ENCODE measurements at regions not wholly inside any gene's neighbourhood (a gene's known extent, or its start where the extent isn't known, plus 50 kb on each side); places are given as distances from the start of the nearest gene placed in this dataset.

DNA sequence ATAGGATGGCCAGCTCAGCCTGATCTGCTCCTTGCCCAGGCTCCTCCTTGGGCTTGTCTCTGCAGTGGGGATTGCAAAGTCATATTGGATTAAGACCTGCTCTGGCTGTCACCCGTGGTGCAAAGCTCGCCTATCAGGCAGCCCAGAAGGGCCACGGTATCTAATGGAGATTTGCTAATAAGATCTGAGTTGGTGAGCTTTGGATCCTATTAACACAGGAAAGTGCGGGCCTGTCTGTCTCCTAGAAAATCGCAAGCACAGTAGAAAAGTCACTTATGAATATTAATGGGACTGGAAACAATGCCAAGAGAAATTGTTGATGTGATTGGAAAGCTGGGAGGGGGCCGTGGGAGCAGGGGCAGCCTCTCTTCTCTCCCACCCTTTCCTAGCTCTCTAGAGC, 72.8 kb downstream of the CHST1 start:
- H3K9ac ChIP-seq (ENCODE audit: low read length), result no peak overlapping the region
- no peaks in the 10 kb centered on the region for H3K36me3 ChIP-seq (replicated peaks; ENCODE audit: insufficient read depth, low read length)
- H3K27ac ChIP-seq (ENCODE audit: low read length), result no peak overlapping the region
- H3K9me3 ChIP-seq (replicated peaks; ENCODE audit: insufficient read depth, low read length), result no peaks in the 10 kb centered on the region
- H3K4me1 ChIP-seq (ENCODE audit: low read length), result no peaks in the 10 kb centered on the region
- no peaks in the 10 kb centered on the region for H3F3A ChIP-seq (ENCODE audit: insufficient read depth, low read length)
- H3K4me2 ChIP-seq (ENCODE audit: low read depth, low read length), result no peak overlapping the region
- no peaks in the 10 kb centered on the region for H4K20me1 ChIP-seq (ENCODE audit: insufficient read depth, low read length)
- H3K4me3 ChIP-seq (ENCODE audit: low read length), result no peak overlapping the region
- no peak for DNase-seq
- no peak for TF ChIP-seq EZH2phosphoT487 (IDR thresholded peaks at IDR 0.05; ENCODE audit: low read length)
- TF ChIP-seq, protein P1, sequence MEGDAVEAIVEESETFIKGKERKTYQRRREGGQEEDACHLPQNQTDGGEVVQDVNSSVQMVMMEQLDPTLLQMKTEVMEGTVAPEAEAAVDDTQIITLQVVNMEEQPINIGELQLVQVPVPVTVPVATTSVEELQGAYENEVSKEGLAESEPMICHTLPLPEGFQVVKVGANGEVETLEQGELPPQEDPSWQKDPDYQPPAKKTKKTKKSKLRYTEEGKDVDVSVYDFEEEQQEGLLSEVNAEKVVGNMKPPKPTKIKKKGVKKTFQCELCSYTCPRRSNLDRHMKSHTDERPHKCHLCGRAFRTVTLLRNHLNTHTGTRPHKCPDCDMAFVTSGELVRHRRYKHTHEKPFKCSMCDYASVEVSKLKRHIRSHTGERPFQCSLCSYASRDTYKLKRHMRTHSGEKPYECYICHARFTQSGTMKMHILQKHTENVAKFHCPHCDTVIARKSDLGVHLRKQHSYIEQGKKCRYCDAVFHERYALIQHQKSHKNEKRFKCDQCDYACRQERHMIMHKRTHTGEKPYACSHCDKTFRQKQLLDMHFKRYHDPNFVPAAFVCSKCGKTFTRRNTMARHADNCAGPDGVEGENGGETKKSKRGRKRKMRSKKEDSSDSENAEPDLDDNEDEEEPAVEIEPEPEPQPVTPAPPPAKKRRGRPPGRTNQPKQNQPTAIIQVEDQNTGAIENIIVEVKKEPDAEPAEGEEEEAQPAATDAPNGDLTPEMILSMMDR (IDR thresholded peaks at IDR 0.05; ENCODE audit: low read length), result no peak
- no peak for TF ChIP-seq EZH2 (optimal IDR thresholded peaks at IDR 0.05; ENCODE audit: low read depth, low read length)
- peaks cover 21% of the 10 kb centered on the region; the same call in 1 of the 2 replicates for H3K27me3 ChIP-seq (replicated peaks; ENCODE audit: insufficient read depth, low read length)
- no peaks in the 10 kb centered on the region for H3K79me2 ChIP-seq (ENCODE audit: low read length)
- H2AFZ ChIP-seq (ENCODE audit: low read length), result no peak overlapping the region
- H3K9me2 ChIP-seq (replicated peaks; ENCODE audit: insufficient read depth, low read length), result no peaks in the 10 kb centered on the region

DNA sequence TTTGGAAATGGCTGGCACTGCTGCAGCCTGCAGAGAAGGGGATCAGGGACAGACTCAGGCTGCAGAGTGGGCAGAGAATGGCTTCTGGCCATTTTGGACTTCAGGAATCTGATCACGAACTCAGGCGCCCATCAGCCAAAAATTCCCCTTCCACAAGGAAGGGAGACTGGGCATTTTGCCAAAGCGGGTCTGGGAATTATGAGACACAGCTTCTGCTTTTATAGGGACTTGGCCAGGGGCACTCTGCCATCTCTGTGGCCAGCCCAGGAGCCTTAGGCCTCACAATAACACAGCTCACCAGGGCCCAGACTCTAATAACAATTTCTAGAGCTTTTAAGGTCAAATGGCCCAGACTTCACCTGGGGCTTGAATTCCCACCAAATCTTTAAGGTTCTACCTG, 74.7 kb downstream of the CHST1 start:
- H2AFZ ChIP-seq (ENCODE audit: low read length), result no peak overlapping the region
- H4K20me1 ChIP-seq (ENCODE audit: insufficient read depth, low read length), result no peaks in the 10 kb centered on the region
- no peaks in the 10 kb centered on the region for H3K79me2 ChIP-seq (ENCODE audit: low read length)
- H3K27me3 ChIP-seq (replicated peaks; ENCODE audit: insufficient read depth, low read length), result peaks cover 10% of the 10 kb centered on the region; the same call in 1 of the 2 replicates
- no peaks in the 10 kb centered on the region for H3K4me1 ChIP-seq (ENCODE audit: low read length)
- no peaks in the 10 kb centered on the region for H3K36me3 ChIP-seq (replicated peaks; ENCODE audit: insufficient read depth, low read length)
- DNase-seq, result no peak
- H3K27ac ChIP-seq (ENCODE audit: low read length), result no peak overlapping the region
- TF ChIP-seq EZH2phosphoT487 (IDR thresholded peaks at IDR 0.05; ENCODE audit: low read length) (no peak), EZH2 (optimal IDR thresholded peaks at IDR 0.05; ENCODE audit: low read depth, low read length) (no peak)
- TF ChIP-seq, protein P1 (IDR thresholded peaks at IDR 0.05; ENCODE audit: low read length), result no peak
- no peaks in the 10 kb centered on the region for H3K9me2 ChIP-seq (replicated peaks; ENCODE audit: insufficient read depth, low read length)
- H3K4me3 ChIP-seq (ENCODE audit: low read length), result no peak overlapping the region
- no peaks in the 10 kb centered on the region for H3K9me3 ChIP-seq (replicated peaks; ENCODE audit: insufficient read depth, low read length)
- H3K4me2 ChIP-seq (ENCODE audit: low read depth, low read length), result no peak overlapping the region
- H3K9ac ChIP-seq (ENCODE audit: low read length), result no peak overlapping the region
- H3F3A ChIP-seq (ENCODE audit: insufficient read depth, low read length), result no peaks in the 10 kb centered on the region

DNA sequence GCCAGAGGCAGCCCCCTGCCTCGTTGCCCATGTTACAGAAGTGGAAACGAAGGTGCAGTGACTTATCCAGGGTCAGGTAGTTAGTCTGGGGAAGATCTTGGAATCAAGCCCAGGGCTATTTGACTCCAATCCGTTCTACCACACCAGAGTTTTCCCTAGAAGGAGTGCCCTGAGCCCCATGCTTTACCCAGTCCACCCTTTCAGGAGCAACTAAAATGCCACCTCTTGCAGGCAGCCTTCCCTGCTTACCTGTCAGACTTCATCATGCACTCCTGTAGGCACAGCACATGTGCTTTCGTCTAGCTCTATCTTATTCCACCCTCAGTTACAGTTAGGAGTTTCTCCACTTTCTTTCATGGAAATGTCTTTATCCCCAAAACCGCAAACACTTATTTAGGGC, 80.2 kb downstream of the CHST1 start:
- Histone ChIP-seq H2AFZ (ENCODE audit: low read length) (no peak overlapping the region), H3K36me3 (replicated peaks; ENCODE audit: insufficient read depth, low read length) (no peaks in the 10 kb centered on the region), H3K4me2 (ENCODE audit: low read depth, low read length) (no peak overlapping the region), H3K4me3 (ENCODE audit: low read length) (no peak overlapping the region), H3K79me2 (ENCODE audit: low read length) (no peaks in the 10 kb centered on the region), H3K9me2 (replicated peaks; ENCODE audit: insufficient read depth, low read length) (no peaks in the 10 kb centered on the region), H3K27ac (ENCODE audit: low read length) (no peak overlapping the region), H3K4me1 (ENCODE audit: low read length) (no peaks in the 10 kb centered on the region), H3K27me3 (replicated peaks; ENCODE audit: insufficient read depth, low read length) (peaks cover 17% of the 10 kb centered on the region; the same call in 1 of the 2 replicates), H3F3A (ENCODE audit: insufficient read depth, low read length) (no peaks in the 10 kb centered on the region), H3K9ac (ENCODE audit: low read length) (no peak overlapping the region), H4K20me1 (ENCODE audit: insufficient read depth, low read length) (no peaks in the 10 kb centered on the region), H3K9me3 (replicated peaks; ENCODE audit: insufficient read depth, low read length) (no peaks in the 10 kb centered on the region)
- TF ChIP-seq, protein P1 (IDR thresholded peaks at IDR 0.05; ENCODE audit: low read length), result no peak
- TF ChIP-seq EZH2phosphoT487 (IDR thresholded peaks at IDR 0.05; ENCODE audit: low read length) (no peak), EZH2 (optimal IDR thresholded peaks at IDR 0.05; ENCODE audit: low read depth, low read length) (no peak)
- no peak for DNase-seq

Data from MM.1S (cell line).